ENCODE measurements at regions not wholly inside any gene's neighbourhood (a gene's known extent, or its start where the extent isn't known, plus 50 kb on each side); places are given as distances from the start of the nearest gene placed in this dataset.

- no peak for ATAC-seq (ENCODE audit: insufficient read depth, low read depth)
- Histone ChIP-seq H4K20me1 (ENCODE audit: insufficient read depth, low read length) (no peaks in the 10 kb centered on the region), H3K9ac (ENCODE audit: low read depth, low read length) (no peak overlapping the region), H3K4me1 (ENCODE audit: insufficient read depth, low read length) (no peaks in the 10 kb centered on the region), H3K9me3 (ENCODE audit: insufficient read depth, low read length, severe bottlenecking) (no peaks in the 10 kb centered on the region), H3K27ac (ENCODE audit: low read length) (no peak overlapping the region), H3K4me2 (ENCODE audit: insufficient read depth, low read length) (no peak overlapping the region), H3K27me3 (ENCODE audit: insufficient read depth, low read length, poor library complexity) (no peaks in the 10 kb centered on the region), H2AFZ (ENCODE audit: low read depth, low read length) (no peak overlapping the region), H3K4me3 (ENCODE audit: low read depth in 1 of 2, low read length in 2 of 2) (no peak overlapping the region), H3K36me3 (ENCODE audit: insufficient read depth, low read length) (no peaks in the 10 kb centered on the region), H3K79me2 (ENCODE audit: insufficient read depth, low read length) (no peaks in the 10 kb centered on the region)
- no peak for TF ChIP-seq CTCF (IDR thresholded peaks at IDR 0.05; ENCODE audit: borderline replicate concordance, extremely low read depth, low read length, poor library complexity, severe bottlenecking)
- DNase-seq = no peak
Measured at GRCh38 chr5:144979516-144980264, 809.0 kb downstream of the KCTD16 start.

DNA sequence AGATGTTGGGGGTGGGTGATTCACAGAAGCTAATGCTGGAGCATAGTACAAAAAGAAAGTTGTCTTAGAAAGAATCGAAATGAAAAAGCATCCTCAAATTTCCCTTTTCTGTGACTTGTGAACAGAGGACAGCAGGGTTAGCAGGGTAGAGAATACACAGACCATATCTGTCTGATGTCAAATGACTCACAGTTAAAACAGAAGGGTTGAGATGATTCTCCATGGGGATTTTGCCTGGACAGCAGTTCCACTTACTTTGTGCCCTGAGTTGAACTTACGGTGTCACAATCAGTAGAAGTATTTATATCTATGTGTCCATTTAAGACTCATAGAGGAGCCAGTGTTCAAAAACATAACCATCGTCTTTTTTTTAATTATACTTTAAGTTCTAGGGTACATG lies 801.6 kb downstream of the KCTD16 start:
- no peaks in the 10 kb centered on the region for H4K20me1 ChIP-seq (ENCODE audit: insufficient read depth, low read length)
- TF ChIP-seq CTCF (IDR thresholded peaks at IDR 0.05; ENCODE audit: borderline replicate concordance, extremely low read depth, low read length, poor library complexity, severe bottlenecking) (no peak), EZH2 (IDR thresholded peaks at IDR 0.05; ENCODE audit: borderline replicate concordance, low read depth, low read length, severe bottlenecking) (no peak)
- ATAC-seq (ENCODE audit: insufficient read depth, low read depth) = no peak
- DNase-seq = no peak
- no peaks in the 10 kb centered on the region for H3K9me3 ChIP-seq (ENCODE audit: insufficient read depth, low read length, severe bottlenecking)
- no peaks in the 10 kb centered on the region for H3K36me3 ChIP-seq (ENCODE audit: insufficient read depth, low read length)
- no peaks in the 10 kb centered on the region for H3K4me1 ChIP-seq (ENCODE audit: insufficient read depth, low read length)
- H3K4me3 ChIP-seq (ENCODE audit: low read depth in 1 of 2, low read length in 2 of 2) = no peak overlapping the region
- no peaks in the 10 kb centered on the region for H3K79me2 ChIP-seq (ENCODE audit: insufficient read depth, low read length)
- no peak overlapping the region for H2AFZ ChIP-seq (ENCODE audit: low read depth, low read length)
- H3K27ac ChIP-seq (ENCODE audit: low read length) = no peak overlapping the region
- H3K4me2 ChIP-seq (ENCODE audit: insufficient read depth, low read length) = no peak overlapping the region
- no peak overlapping the region for H3K9ac ChIP-seq (ENCODE audit: low read depth, low read length)
- no peaks in the 10 kb centered on the region for H3K27me3 ChIP-seq (ENCODE audit: insufficient read depth, low read length, poor library complexity)

GRCh38 chr5:144971108-144971850 lies 800.6 kb downstream of the KCTD16 start:
- DNase-seq (no peak), ATAC-seq (ENCODE audit: insufficient read depth, low read depth) (no peak)
- H3K4me1 ChIP-seq (ENCODE audit: insufficient read depth, low read length) = no peaks in the 10 kb centered on the region
- H3K9ac ChIP-seq (ENCODE audit: low read depth, low read length) = no peak overlapping the region
- no peak overlapping the region for H3K4me2 ChIP-seq (ENCODE audit: insufficient read depth, low read length)
- H2AFZ ChIP-seq (ENCODE audit: low read depth, low read length) = no peak overlapping the region
- no peak overlapping the region for H3K4me3 ChIP-seq (ENCODE audit: low read depth in 1 of 2, low read length in 2 of 2)
- no peaks in the 10 kb centered on the region for H3K9me3 ChIP-seq (ENCODE audit: insufficient read depth, low read length, severe bottlenecking)
- no peaks in the 10 kb centered on the region for H3K36me3 ChIP-seq (ENCODE audit: insufficient read depth, low read length)
- H3K79me2 ChIP-seq (ENCODE audit: insufficient read depth, low read length) = no peaks in the 10 kb centered on the region
- H4K20me1 ChIP-seq (ENCODE audit: insufficient read depth, low read length) = no peaks in the 10 kb centered on the region
- H3K27me3 ChIP-seq (ENCODE audit: insufficient read depth, low read length, poor library complexity) = no peaks in the 10 kb centered on the region
- no peak overlapping the region for H3K27ac ChIP-seq (ENCODE audit: low read length)
- no peak for TF ChIP-seq EZH2 (IDR thresholded peaks at IDR 0.05; ENCODE audit: borderline replicate concordance, low read depth, low read length, severe bottlenecking)
- TF ChIP-seq CTCF (IDR thresholded peaks at IDR 0.05; ENCODE audit: borderline replicate concordance, extremely low read depth, low read length, poor library complexity, severe bottlenecking) = no peak
